Colonic mucosa (tissue), 4 donors: ENCODE measurements at regions not wholly inside any gene's neighbourhood (a gene's known extent, or its start where the extent isn't known, plus 50 kb on each side); places are given as distances from the start of the nearest gene placed in this dataset.

Experiments
- DNase-seq: peaks from one replicate; pipeline ENCODE4 v3.0.0-alpha.2; 2020
- H3K27ac ChIP-seq: fragments of 200-600 bp; one replicate; pipeline ENCODE4 v1.8.0; 2021
- H3K27me3 ChIP-seq: fragments of 200-600 bp; one replicate; pipeline ENCODE4 v1.8.0; 2021
- H3K36me3 ChIP-seq: fragments of 200-600 bp; one replicate; pipeline ENCODE4 v1.8.0; 2021
- H3K4me1 ChIP-seq: fragments of 200-600 bp; one replicate; pipeline ENCODE4 v1.8.0; 2021; ENCODE audit warnings: mild to moderate bottlenecking
- H3K4me3 ChIP-seq: fragments of 200-600 bp; one replicate; pipeline ENCODE4 v1.8.0; 2021
- H3K9ac ChIP-seq, 2 donors: one replicate each; pipeline ENCODE4 v1.7.0; 2013; ENCODE audit warnings: control low read depth in 2 of 2, low read depth in 2 of 2, low read length in 2 of 2
- H3K9me3 ChIP-seq: fragments of 200-600 bp; one replicate; pipeline ENCODE4 v1.8.0; 2021
- CTCF ChIP-seq: fragments of 200-600 bp; IDR thresholded peaks from one replicate; pipeline ENCODE4 v1.8.0; 2022; ENCODE audit warnings: antibody characterized with exemption, mild to moderate bottlenecking
- intact Hi-C: fragments of 100-400 bp; cut with DNase I; formaldehyde crosslinking; loops from one replicate; pipeline ENCODE4 v1.14.1; 2022
- donor health status: healthy.
- donor health status: DM: no; HTN: no; CAD: no.
- donor health status: DM: no; HTN: no; CAD: no.

- Histone ChIP-seq H3K36me3 (no peaks in the 10 kb centered on the region), H3K9me3 (no peaks in the 10 kb centered on the region), H3K27ac (no peak overlapping the region), H3K4me1 (no peaks in the 10 kb centered on the region), H3K9ac (no peak overlapping the region), H3K27me3 (no peaks in the 10 kb centered on the region), H3K4me3 (no peak overlapping the region)
- TF ChIP-seq CTCF: no peak
- intact Hi-C loops: no loop called here
- DNase-seq: no peak
These were observed 846.4 kb upstream of the ZEB2 start for GRCh38 chr2:145366341-145366740.

- no peak overlapping the region for H3K4me3 ChIP-seq
- intact Hi-C loops: no loop called here
- no peaks in the 10 kb centered on the region for H3K27me3 ChIP-seq
- H3K9me3 ChIP-seq: no peaks in the 10 kb centered on the region
- no peaks in the 10 kb centered on the region for H3K4me1 ChIP-seq
- no peak overlapping the region for H3K27ac ChIP-seq
- H3K36me3 ChIP-seq: no peaks in the 10 kb centered on the region
- no peak overlapping the region for H3K9ac ChIP-seq
- no peak for TF ChIP-seq CTCF
- no peak for DNase-seq
These were observed 840.3 kb upstream of the ZEB2 start for GRCh38 chr2:145360129-145360790.

GRCh38 chr2:145359561-145359960 lies 839.6 kb upstream of the ZEB2 start:
- H3K27me3 ChIP-seq: no peaks in the 10 kb centered on the region
- no peak overlapping the region for H3K4me3 ChIP-seq
- H3K4me1 ChIP-seq: no peaks in the 10 kb centered on the region
- H3K27ac ChIP-seq: no peak overlapping the region
- no peak for TF ChIP-seq CTCF
- intact Hi-C loops: no loop called here
- H3K36me3 ChIP-seq: no peaks in the 10 kb centered on the region
- no peaks in the 10 kb centered on the region for H3K9me3 ChIP-seq
- H3K9ac ChIP-seq: no peak overlapping the region
- no peak for DNase-seq

GRCh38 chr2:145356056-145356455 lies 836.1 kb upstream of the ZEB2 start:
- no peak for TF ChIP-seq CTCF
- Histone ChIP-seq H3K36me3 (no peaks in the 10 kb centered on the region), H3K9me3 (no peaks in the 10 kb centered on the region), H3K4me1 (no peaks in the 10 kb centered on the region), H3K4me3 (no peak overlapping the region), H3K27ac (no peak overlapping the region), H3K9ac (no peak overlapping the region), H3K27me3 (no peaks in the 10 kb centered on the region)
- intact Hi-C loops: no loop called here
- no peak for DNase-seq

- Histone ChIP-seq H3K9me3 (no peaks in the 10 kb centered on the region), H3K27ac (no peak overlapping the region), H3K4me1 (no peaks in the 10 kb centered on the region), H3K27me3 (no peaks in the 10 kb centered on the region), H3K9ac (no peak overlapping the region), H3K4me3 (no peak overlapping the region), H3K36me3 (no peaks in the 10 kb centered on the region)
- intact Hi-C loops: no loop called here
- no peak for TF ChIP-seq CTCF
- DNase-seq: no peak
These were observed 832.6 kb upstream of the ZEB2 start for GRCh38 chr2:145352484-145352883.
